ENCODE measurements at regions not wholly inside any gene's neighbourhood (a gene's known extent, or its start where the extent isn't known, plus 50 kb on each side); places are given as distances from the start of the nearest gene placed in this dataset.

DNA sequence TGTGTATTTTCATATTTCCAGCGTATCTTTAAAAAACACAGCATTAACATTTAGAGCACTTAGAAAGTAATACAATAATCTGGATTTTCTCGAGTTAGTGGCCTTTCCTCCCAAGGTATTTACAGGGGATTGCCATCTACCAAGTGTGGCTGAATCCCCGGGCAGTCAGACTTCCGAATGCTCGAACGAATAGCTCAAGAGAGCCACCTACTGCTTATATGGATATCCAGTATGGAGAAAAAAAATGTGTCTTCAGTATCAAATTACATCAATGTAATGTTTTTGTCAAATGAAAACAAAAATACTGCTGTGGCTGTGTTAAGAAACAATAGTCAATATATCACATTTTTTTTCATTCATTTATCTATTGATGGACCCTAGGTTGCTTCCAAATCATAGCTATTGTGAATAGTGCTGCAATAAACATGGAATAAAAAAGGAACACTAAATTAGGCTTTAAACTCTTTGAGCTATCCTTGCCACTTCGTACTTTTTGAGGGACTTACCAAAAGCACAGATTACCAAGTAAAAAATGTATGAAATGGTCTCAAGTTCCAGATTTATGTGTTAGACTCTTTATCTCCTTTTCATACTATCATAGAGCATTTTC is 654.5 kb upstream of the PTCHD4 start:
- H3K27ac ChIP-seq: peak overlapping the region; percentile 82
- peak; percentile 29 for DNase-seq (ENCODE audit: low read depth, low spot score)

DNA sequence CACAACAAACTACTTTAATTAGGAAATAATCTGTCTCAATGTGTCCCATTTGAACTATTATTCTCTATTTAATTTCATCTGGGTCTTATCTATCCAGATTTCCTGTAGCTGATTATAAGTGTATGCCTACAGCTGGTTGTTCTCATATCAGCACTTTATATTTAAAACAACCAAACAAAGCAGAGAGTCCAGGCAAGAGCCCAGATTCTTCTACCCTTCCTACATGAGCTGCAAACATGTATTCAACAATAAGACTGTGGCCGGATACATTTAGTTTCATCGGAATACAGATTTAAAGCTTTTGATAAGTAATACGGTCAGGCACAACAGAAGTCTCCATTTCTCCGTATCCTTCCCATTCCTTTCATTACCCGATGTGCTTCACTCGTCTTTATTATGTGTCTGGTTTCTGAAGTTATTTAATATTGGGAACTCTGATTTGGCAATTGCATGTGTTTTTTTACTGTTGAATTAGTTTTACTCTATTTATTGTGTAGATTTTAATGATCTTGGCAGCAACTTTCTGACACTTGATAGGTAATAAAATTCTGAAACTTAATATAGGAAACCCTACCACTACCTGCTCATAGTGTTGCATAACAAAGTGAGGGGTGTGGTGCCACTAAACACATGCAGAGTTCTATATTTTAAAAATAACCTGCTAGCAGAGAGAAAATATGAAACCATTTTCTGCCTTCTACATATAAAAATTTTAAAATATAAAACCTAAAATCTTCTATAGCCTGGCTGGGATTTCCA is 653.5 kb upstream of the PTCHD4 start:
- DNase-seq (ENCODE audit: low read depth, low spot score): no peak

DNA sequence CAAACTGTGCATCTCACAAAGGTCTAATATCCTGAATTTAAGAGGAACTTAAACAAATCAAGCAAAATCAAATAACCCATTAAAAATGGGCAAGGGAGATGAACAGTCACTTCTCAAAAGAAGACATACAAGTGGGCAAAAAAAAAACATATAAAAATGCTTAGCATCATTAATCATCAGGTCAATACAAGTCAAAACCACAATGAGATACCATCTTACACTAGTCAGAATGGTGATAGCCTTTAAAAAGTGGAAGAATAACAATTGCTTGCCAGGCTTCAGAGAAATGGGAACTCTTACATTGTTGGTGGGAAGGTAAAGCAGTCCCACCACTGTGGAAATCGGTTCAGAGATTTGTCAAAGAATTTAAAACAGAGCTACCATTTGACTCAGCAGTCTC is 646.7 kb upstream of the PTCHD4 start:
- peak overlapping the region; percentile 4 for H3K27ac ChIP-seq
- peak; percentile 58 for DNase-seq (ENCODE audit: low read depth, low spot score)

More for the DNA sequence above, 653.5 kb upstream of the PTCHD4 start:
- peak overlapping the region; percentile 82 for H3K27ac ChIP-seq

DNA sequence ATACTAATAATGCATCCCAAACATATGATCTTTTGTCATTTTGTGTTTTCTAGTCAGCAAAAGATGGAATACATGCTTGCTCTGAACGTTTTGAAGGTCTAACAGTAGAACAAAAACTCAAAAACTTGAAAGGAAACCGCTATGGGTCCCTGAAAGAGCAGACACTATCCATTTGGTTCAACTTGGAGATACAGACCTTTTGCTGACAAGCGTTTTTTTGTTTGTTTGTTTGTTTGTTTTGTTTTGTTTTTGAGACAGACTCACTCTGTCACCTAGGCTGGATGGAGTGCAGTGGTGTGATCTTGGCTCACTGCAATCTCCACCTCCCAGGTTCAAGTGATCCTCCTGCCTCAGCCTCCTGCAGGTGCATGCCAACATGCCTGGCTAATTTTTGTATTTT is 644.3 kb upstream of the PTCHD4 start:
- DNase-seq (ENCODE audit: low read depth, low spot score): no peak

DNA sequence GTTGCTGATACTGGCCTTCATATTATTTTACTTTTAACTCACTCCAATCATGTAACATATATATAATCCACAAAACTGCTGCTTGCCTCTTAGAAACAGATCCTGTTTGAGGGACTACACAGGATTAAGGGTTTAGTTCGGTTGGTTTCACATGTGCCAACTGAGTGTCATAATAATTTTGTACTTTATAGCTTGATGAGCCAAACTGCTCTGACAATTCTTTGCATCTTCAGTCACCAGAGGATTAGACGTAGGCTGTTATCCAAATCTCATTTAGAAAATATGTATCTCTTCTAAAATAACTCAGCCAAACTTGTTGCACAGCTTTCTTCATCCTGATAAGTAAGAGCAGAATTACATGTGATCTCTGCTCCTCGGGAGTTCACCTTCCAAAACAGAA is 643.6 kb upstream of the PTCHD4 start:
- H3K27ac ChIP-seq: no peak overlapping the region
- no peak for DNase-seq (ENCODE audit: low read depth, low spot score)

More for the DNA sequence above, 644.3 kb upstream of the PTCHD4 start:
- no peak overlapping the region for H3K27ac ChIP-seq

DNA sequence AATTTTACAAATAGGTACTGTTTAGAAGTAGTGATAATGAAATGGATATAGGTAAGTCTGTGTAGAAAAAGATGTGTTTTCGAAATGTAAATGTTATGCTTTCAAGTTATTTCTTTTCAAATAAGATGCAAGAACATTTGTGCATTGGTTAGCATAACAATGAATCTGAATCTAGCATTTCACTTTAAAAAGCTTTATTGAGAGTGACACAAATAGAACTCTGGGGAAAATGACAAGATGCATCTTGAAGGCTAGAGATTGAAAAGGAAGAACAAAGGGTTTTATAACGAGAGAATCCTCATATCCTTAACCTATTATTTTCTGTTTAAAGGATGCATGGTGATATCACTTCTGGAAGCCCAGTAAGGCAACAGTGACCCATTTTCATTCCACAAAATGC is 639.9 kb upstream of the PTCHD4 start:
- no peak for DNase-seq (ENCODE audit: low read depth, low spot score)
- no peak overlapping the region for H3K27ac ChIP-seq

DNA sequence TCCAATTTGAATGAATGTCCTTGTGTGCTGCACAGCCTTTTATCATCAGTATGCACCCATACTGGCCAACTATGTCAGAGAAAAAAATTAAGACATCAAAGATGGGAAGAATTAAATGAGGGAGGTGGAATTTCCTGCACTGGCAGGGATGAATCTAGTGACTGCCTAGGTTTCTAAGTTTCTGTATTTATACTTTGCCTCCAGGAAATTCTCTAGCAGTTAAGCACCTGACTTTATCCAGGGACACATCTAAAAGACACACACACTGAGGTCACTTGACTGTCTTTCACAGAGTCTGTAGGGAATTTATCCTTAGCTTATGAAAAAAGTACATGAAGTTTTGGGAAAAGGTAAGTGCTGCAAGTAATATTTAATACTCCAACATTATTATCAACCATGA is 636.5 kb upstream of the PTCHD4 start:
- no peak for DNase-seq (ENCODE audit: low read depth, low spot score)
- H3K27ac ChIP-seq: peak overlapping the region; percentile 42

DNA sequence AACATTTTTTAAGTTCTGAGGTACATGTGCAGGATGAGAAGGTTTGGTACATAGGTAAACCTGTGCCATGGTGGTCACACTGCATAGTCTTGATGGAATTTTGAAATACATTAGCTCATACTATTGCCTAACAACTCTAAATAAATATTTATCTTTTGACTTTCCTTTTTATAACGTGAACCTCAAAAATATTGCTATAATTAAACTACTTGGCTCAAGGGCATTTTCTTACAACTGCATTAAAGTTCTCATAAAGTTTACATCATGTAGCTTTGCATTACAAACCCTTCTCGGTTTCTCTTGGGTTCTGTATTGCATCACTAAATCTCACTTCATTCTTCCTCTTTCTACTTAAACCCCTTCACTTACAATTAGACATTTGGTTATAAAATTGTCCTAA is 636.0 kb upstream of the PTCHD4 start:
- H3K27ac ChIP-seq: peak overlapping the region; percentile 42
- DNase-seq (ENCODE audit: low read depth, low spot score): peak; percentile 70

DNA sequence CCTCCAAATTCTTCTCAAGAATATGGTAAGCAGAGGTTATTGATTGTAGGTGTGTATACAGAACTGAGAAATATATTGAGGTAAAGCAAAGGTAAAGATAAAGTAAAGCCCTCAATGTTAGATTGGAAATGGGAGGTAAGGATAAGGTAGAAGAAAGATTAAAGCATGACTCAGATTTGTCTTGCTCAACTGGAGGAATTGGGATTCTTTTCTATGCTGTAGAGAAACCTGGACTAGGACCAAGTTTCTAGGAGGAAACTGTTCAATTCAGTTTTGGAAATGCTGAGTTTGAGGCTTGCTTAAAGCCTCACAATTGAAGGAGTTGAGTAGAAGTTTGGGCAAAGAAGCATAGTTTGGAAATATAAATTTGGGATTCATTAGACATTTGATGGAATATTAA is 634.0 kb upstream of the PTCHD4 start:
- peak overlapping the region; percentile 23 for H3K27ac ChIP-seq
- peak; percentile 49 for DNase-seq (ENCODE audit: low read depth, low spot score)

DNA sequence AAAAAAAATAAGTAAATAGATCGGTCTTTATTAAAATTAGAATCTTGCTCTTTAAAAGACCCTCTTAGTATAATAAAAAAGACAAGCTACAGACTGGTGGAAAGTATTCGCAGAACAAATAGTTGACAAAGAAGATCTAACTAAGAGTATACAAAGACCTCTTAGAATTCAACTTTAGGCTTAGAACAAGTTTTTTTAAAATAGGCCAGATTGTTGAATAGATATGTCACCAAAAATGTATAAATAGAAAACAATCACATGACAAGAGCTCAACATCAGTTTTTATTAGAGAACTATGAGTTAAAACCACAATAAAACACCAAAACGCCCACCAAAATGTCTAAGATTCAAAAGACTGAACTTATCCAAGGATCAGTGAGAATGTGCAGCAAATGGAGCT is 632.7 kb upstream of the PTCHD4 start:
- no peak for DNase-seq (ENCODE audit: low read depth, low spot score)
- no peak overlapping the region for H3K27ac ChIP-seq

DNA sequence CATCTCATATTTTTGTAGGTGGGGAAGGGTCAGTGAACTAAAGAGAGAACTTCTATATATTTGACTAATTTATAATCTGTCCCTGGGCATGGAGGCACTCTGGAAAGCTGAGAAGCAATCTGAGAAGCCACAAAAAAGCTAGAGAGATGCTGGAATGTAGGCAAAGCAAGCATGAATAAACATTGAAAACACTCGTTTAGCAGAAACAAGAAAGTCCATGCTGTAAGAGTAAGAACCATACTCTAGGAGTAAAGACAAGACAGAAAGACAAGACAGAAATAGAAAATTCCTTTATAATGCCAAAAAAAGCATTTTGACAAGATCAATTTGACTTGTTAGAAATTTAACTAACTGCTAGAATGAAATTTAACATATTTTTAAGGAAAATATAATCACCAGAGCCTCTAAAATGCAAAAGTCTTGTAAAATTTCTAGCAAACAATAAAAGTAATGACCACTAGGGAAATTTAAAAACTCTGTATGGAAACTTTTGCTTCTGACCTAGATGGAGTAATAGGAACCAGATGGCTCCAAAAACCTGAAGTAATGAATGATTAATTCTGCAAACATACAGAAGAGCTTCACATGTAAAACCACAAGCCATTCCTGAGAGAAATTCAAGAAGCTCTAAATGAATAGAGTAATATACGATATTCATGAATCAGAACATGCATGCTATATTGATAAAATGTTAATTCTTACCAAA is 625.7 kb upstream of the PTCHD4 start:
- no peak overlapping the region for H3K27ac ChIP-seq
- no peak for DNase-seq (ENCODE audit: low read depth, low spot score)

DNA sequence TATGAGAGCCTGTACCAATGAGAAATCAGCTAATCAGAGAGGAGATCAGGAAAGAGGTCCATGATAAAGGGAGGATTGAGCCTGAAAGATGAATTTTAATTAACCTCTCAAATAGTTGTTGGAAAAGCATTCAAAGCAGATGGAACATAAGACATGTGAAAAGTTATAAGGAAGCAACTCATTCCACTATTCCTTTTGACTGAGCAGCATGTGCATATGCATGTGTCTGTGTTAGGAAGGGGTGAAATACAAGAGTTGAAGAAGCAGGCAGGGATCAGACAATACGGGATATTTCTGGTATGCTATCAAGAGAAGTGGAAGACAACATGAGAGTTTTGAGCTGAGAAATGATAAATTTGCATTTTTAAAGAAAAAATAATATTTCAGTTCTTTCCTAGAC is 624.8 kb upstream of the PTCHD4 start:
- DNase-seq (ENCODE audit: low read depth, low spot score): no peak
- no peak overlapping the region for H3K27ac ChIP-seq

DNA sequence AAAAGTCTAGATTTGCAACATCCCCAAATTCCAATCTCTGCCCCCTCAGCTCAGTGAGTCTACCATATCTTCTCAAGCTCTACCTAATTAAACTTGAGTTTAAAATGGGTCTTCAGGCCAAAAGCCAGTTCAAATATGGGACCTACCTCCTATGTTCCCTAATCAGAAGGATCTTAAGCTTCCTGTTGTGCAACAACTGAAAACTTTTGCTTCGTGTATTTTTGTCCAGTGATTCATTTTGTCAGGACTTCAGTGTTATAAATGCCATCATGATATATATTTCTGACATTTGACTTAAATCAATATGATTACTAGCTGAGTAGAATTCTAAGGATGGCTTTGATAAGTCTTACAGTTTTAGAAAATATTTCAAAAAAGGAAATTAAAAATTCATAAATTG is 622.6 kb upstream of the PTCHD4 start:
- no peak for DNase-seq (ENCODE audit: low read depth, low spot score)
- no peak overlapping the region for H3K27ac ChIP-seq

DNA sequence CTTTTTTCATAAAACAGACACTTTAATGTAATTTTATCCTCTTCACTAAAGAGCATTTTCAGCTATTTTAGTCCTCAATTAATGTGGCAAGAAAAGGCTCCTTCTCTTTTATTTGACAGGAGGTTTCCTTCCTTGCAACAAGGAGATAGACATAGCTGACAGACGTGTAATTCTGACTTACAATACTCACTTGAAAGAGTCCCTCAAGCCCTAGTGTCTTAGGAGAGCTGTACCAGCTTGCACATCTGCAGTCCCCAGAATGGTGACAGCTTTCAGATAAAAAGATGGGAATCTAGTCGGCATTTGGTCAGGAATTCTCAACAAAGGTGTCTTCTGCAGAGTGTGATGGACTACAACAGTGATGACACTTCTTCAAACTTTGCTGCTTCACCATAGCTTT is 603.7 kb upstream of the PTCHD4 start:
- no peak for DNase-seq (ENCODE audit: low read depth, low spot score)
- H3K27ac ChIP-seq: no peak overlapping the region

DNA sequence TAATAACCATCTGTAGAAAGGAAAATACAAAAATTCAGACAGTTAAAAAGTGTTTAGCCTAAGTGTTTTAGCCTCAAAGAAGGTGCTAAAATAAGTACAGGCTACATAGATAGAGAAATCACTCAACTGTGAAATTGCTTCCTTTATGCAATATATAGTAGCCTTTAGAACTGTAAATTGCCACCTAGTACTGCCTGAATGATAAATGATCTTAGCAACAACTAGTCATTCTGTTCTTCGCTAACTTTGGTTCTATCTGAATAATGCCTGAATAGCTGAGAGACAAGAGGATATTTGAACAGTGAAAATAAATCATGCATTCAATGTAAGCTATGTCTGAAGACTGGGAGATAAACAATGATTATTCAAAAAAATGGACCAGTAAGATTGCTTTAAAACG is 603.3 kb upstream of the PTCHD4 start:
- H3K27ac ChIP-seq: no peak overlapping the region
- no peak for DNase-seq (ENCODE audit: low read depth, low spot score)

DNA sequence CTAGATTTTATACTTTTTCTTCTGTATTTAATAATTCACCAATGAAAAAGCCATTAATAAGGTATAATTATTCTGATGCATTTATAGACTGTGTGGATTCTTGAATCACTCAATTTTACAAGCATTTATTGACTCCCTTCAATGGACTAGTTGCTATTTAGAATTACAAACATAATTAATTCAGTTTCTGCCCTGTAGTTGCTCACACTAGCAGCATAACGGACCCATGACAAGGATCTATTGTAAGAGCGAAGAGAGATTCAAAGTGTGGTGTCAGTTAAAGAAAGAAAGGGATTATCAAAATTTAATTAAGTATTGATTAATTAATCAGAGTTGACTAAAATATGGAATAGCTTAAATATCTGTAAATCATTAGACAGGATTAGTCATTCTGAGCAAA is 602.6 kb upstream of the PTCHD4 start:
- DNase-seq (ENCODE audit: low read depth, low spot score): no peak
- H3K27ac ChIP-seq: no peak overlapping the region

DNA sequence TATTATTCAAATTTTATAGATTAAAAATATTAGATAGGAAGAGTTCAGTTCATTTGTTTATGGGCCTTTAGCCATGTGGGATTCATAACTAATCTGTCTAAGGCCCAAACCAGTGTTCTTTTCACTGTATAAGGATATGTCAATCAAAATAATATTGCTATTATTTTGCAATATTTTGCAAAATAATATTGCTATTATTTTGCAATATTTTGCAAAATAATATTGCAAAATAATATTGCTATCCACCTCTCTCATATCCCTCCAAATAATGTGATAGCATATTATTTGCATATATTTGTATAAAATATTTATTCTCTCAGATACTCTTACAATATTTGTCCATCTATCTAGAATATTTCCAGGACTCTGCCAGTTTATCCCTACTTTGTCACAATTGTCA is 595.3 kb upstream of the PTCHD4 start:
- no peak for DNase-seq (ENCODE audit: low read depth, low spot score)
- no peak overlapping the region for H3K27ac ChIP-seq

DNA sequence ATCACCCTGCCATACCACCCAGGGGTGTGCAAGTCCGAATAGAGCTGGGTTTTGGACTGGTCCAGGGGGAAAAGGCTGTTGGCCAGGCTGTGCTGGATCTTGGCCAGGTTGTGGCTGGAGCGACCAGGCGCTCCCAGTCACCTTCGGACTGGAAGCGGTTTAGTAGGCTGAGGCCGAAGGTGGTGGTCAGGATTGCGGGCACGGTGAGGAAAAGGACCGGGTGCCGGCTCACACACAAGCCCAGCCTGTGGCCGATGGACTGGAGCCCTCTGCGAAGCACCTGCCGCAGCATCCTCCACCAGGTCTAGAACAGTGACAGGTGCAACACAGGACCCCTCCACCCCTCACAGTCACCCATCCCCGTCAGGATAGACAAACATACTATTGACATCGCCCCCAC is 590.6 kb upstream of the PTCHD4 start:
- no peak overlapping the region for H3K27ac ChIP-seq
- no peak for DNase-seq (ENCODE audit: low read depth, low spot score)

DNA sequence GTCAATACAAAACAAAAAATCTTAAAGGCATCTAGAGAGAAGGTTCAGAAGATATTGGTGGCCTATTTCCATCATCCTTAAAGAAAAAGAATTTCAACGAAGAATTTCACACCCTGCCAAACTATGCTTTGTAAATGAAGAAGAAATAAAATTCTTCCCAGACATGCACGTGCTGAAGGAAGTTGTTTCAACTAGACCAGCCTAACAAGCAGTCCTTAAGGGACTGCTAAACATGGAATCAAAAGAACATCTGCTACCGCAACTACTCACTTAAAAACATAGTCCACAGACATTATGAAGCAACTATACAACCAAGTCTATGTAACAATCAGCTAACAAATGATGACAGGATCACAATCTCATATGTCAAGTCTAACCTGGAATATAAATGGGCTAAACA is 584.9 kb upstream of the PTCHD4 start:
- no peak for DNase-seq (ENCODE audit: low read depth, low spot score)
- H3K27ac ChIP-seq: no peak overlapping the region

DNA sequence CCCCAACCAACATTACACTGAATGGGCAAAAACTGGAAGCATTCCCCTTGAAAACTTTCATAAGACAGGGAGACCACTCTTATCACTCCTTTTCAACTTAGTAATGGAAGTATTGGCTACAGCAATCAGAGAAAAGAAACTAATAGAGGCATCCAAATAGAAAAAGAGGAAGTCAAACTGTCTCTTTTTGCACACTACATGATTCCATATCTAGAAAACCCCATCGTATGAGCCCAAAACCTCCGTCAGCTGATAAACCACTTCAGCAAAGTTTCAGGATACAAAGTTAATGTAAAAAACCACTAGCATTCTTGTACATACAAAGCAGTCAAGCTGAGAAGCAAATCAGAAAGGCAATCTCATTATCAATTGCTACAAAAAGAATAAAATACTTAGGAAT is 580.4 kb upstream of the PTCHD4 start:
- no peak for DNase-seq (ENCODE audit: low read depth, low spot score)
- no peak overlapping the region for H3K27ac ChIP-seq

DNA sequence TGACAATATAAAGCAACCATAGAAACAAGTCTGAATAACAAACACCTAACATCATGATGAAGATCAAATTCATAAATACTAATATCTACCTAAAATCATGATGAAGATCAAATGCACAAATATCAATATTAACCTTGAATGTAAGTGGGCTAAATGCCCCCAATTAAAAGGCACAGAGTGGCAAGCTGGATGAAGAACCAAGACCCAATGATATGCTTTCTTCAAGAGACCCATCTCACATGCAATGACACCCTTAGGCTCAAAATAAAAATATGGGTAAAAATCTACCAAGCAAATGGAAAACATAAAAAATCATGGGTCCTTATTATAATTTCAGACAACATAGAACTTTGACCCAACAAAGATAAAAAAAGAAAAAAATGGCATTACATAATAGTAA is 578.5 kb upstream of the PTCHD4 start:
- H3K27ac ChIP-seq: no peak overlapping the region

DNA sequence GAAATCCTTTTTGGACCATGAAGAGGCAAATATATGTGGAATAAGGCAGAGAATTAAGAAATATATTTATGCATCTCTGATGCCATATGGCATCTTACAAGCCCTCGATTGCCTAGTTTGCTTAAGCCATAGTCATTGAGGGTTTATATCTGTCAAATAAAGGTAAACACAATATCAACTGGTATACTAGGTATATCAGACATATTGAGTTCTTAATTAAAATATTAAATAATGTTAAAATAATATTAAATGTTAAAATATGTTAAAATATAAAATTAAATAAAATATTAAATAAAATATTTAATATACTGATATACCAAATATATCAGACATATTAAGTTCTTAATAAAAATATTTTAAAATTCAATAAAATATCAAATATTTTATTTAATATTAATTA is 567.4 kb upstream of the PTCHD4 start:
- DNase-seq (ENCODE audit: low read depth, low spot score): no peak
- H3K27ac ChIP-seq: no peak overlapping the region

More for the DNA sequence above, 578.5 kb upstream of the PTCHD4 start:
- no peak for DNase-seq (ENCODE audit: low read depth, low spot score)
